ENCODE measurements at regions not wholly inside any gene's neighbourhood (a gene's known extent, or its start where the extent isn't known, plus 50 kb on each side); places are given as distances from the start of the nearest gene placed in this dataset.

- H3K27ac ChIP-seq, result no peak overlapping the region
- DNase-seq (ENCODE audit: extremely low spot score in 2 of 2), result no peak
- H3K9me3 ChIP-seq, result no peaks in the 10 kb centered on the region
- peak; percentile 41 to 84 (median 78) for TF ChIP-seq CTCF (IDR thresholded peaks at IDR 0.05)
- no peak for TF ChIP-seq POLR2AphosphoS5 (IDR thresholded peaks at IDR 0.05; ENCODE audit: insufficient read depth in 1 of 2, low read depth in 1 of 2)
- TF ChIP-seq POLR2A (IDR thresholded peaks at IDR 0.05), result no peak
- no peak overlapping the region for H3K4me3 ChIP-seq
- H3K36me3 ChIP-seq, result no peaks in the 10 kb centered on the region
- H3K4me1 ChIP-seq, result no peaks in the 10 kb centered on the region
- H3K27me3 ChIP-seq, result no peaks in the 10 kb centered on the region
- intact Hi-C loops (cut with DNase I), result no loop called here
Observed at GRCh38 chr20:12925210-12925755, 83.5 kb upstream of the SPTLC3 start.

- no peak overlapping the region for H3K4me3 ChIP-seq
- intact Hi-C loops (cut with DNase I), result no loop called here
- DNase-seq (ENCODE audit: extremely low spot score in 2 of 2), result no peak
- no peaks in the 10 kb centered on the region for H3K9me3 ChIP-seq
- TF ChIP-seq POLR2AphosphoS5 (IDR thresholded peaks at IDR 0.05; ENCODE audit: insufficient read depth in 1 of 2, low read depth in 1 of 2), result no peak
- no peak for TF ChIP-seq CTCF (IDR thresholded peaks at IDR 0.05)
- no peak for TF ChIP-seq POLR2A (IDR thresholded peaks at IDR 0.05)
- H3K36me3 ChIP-seq, result no peaks in the 10 kb centered on the region
- no peaks in the 10 kb centered on the region for H3K27me3 ChIP-seq
- no peak overlapping the region for H3K27ac ChIP-seq
- H3K4me1 ChIP-seq, result no peaks in the 10 kb centered on the region
Observed at GRCh38 chr20:12925863-12926793, 82.6 kb upstream of the SPTLC3 start.

- no peak overlapping the region for H3K4me3 ChIP-seq
- H3K27ac ChIP-seq, result no peak overlapping the region
- intact Hi-C loops (cut with DNase I), result no loop called here
- TF ChIP-seq POLR2A (IDR thresholded peaks at IDR 0.05) (no peak), CTCF (IDR thresholded peaks at IDR 0.05) (no peak), POLR2AphosphoS5 (IDR thresholded peaks at IDR 0.05; ENCODE audit: insufficient read depth in 1 of 2, low read depth in 1 of 2) (no peak)
- no peaks in the 10 kb centered on the region for H3K4me1 ChIP-seq
- no peaks in the 10 kb centered on the region for H3K27me3 ChIP-seq
- no peaks in the 10 kb centered on the region for H3K9me3 ChIP-seq
- H3K36me3 ChIP-seq, result no peaks in the 10 kb centered on the region
- DNase-seq (ENCODE audit: extremely low spot score in 2 of 2), result no peak
Observed at GRCh38 chr20:12927489-12927888, 81.3 kb upstream of the SPTLC3 start.

- no peak for TF ChIP-seq POLR2AphosphoS5 (IDR thresholded peaks at IDR 0.05; ENCODE audit: insufficient read depth in 1 of 2, low read depth in 1 of 2)
- no peak for TF ChIP-seq POLR2A (IDR thresholded peaks at IDR 0.05)
- TF ChIP-seq CTCF (IDR thresholded peaks at IDR 0.05), result no peak
- intact Hi-C loops (cut with DNase I), result no loop called here
Observed at GRCh38 chr20:12928358-12928754, 80.4 kb upstream of the SPTLC3 start.

More at GRCh38 chr20:12928358-12928754, 80.4 kb upstream of the SPTLC3 start:
- DNase-seq (ENCODE audit: extremely low spot score in 2 of 2), result no peak
- H3K4me1 ChIP-seq, result no peaks in the 10 kb centered on the region
- no peaks in the 10 kb centered on the region for H3K9me3 ChIP-seq
- H3K4me3 ChIP-seq, result no peak overlapping the region
- no peaks in the 10 kb centered on the region for H3K27me3 ChIP-seq
- no peak overlapping the region for H3K27ac ChIP-seq
- H3K36me3 ChIP-seq, result no peaks in the 10 kb centered on the region

Data from vagina (tissue), 2 donors.